ENCODE measurements at regions not wholly inside any gene's neighbourhood (a gene's known extent, or its start where the extent isn't known, plus 50 kb on each side); places are given as distances from the start of the nearest gene placed in this dataset.

- DNase-seq (ENCODE audit: low read depth), result no peak
- no peak for TF ChIP-seq MYC (IDR thresholded peaks at IDR 0.05; ENCODE audit: low read depth, low read length)
- no peak for TF ChIP-seq MAX (IDR thresholded peaks at IDR 0.05; ENCODE audit: low read depth, low read length)
- TF ChIP-seq CTCF (IDR thresholded peaks at IDR 0.05; ENCODE audit: low read depth, low read length), result no peak
- no peak for TF ChIP-seq POLR2A (IDR thresholded peaks at IDR 0.05; ENCODE audit: extremely low read depth, insufficient read length)
Observed at GRCh38 chr5:68730220-68730978, 363.4 kb upstream of the SLC30A5 start.

GRCh38 chr5:68730979-68731654 is 362.7 kb upstream of the SLC30A5 start:
- DNase-seq (ENCODE audit: low read depth), result no peak
- no peak for TF ChIP-seq CTCF (IDR thresholded peaks at IDR 0.05; ENCODE audit: low read depth, low read length)
- TF ChIP-seq MAX (IDR thresholded peaks at IDR 0.05; ENCODE audit: low read depth, low read length), result no peak
- TF ChIP-seq POLR2A (IDR thresholded peaks at IDR 0.05; ENCODE audit: extremely low read depth, insufficient read length), result no peak
- TF ChIP-seq MYC (IDR thresholded peaks at IDR 0.05; ENCODE audit: low read depth, low read length), result no peak
- H3K4me3 ChIP-seq (ENCODE audit: low read depth, low read length), result no peak overlapping the region

More at GRCh38 chr5:68730220-68730978, 363.4 kb upstream of the SLC30A5 start:
- H3K4me3 ChIP-seq (ENCODE audit: low read depth, low read length), result no peak overlapping the region

- TF ChIP-seq MAX (IDR thresholded peaks at IDR 0.05; ENCODE audit: low read depth, low read length) (no peak), CTCF (IDR thresholded peaks at IDR 0.05; ENCODE audit: low read depth, low read length) (no peak), MYC (IDR thresholded peaks at IDR 0.05; ENCODE audit: low read depth, low read length) (no peak), POLR2A (IDR thresholded peaks at IDR 0.05; ENCODE audit: extremely low read depth, insufficient read length) (no peak)
- no peak overlapping the region for H3K4me3 ChIP-seq (ENCODE audit: low read depth, low read length)
- no peak for DNase-seq (ENCODE audit: low read depth)
Observed at GRCh38 chr5:68732251-68732650, 361.6 kb upstream of the SLC30A5 start.

GRCh38 chr5:68734781-68735180 is 359.0 kb upstream of the SLC30A5 start:
- DNase-seq (ENCODE audit: low read depth), result no peak
- no peak overlapping the region for H3K4me3 ChIP-seq (ENCODE audit: low read depth, low read length)
- no peak for TF ChIP-seq MAX (IDR thresholded peaks at IDR 0.05; ENCODE audit: low read depth, low read length)
- no peak for TF ChIP-seq MYC (IDR thresholded peaks at IDR 0.05; ENCODE audit: low read depth, low read length)
- no peak for TF ChIP-seq CTCF (IDR thresholded peaks at IDR 0.05; ENCODE audit: low read depth, low read length)
- no peak for TF ChIP-seq POLR2A (IDR thresholded peaks at IDR 0.05; ENCODE audit: extremely low read depth, insufficient read length)

DNA sequence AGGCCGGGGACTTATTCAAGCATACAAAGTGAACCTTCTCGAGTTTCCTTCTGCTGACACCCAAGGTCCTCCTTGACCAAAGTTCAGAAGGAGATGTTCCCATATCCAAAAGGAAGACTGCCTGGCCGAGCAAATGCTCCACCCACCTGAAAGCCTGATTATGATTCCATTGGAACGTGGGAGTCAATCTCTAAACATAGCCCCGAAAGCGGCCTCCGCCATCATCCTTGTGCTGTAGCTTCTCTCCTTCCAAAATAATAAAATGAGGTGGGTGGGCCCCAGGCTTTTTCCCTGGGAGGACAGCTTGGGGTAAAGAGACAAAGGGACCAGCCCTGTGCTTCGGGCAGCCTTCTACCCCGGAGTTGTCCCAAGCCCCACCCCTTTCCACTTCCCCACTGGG is 355.6 kb upstream of the SLC30A5 start:
- TF ChIP-seq MYC (IDR thresholded peaks at IDR 0.05; ENCODE audit: low read depth, low read length) (no peak), MAX (IDR thresholded peaks at IDR 0.05; ENCODE audit: low read depth, low read length) (no peak), CTCF (IDR thresholded peaks at IDR 0.05; ENCODE audit: low read depth, low read length) (no peak), POLR2A (IDR thresholded peaks at IDR 0.05; ENCODE audit: extremely low read depth, insufficient read length) (no peak)
- DNase-seq (ENCODE audit: low read depth), result no peak
- H3K4me3 ChIP-seq (ENCODE audit: low read depth, low read length), result no peak overlapping the region
